HUES48 (cell line): ENCODE measurements at regions not wholly inside any gene's neighbourhood (a gene's known extent, or its start where the extent isn't known, plus 50 kb on each side); places are given as distances from the start of the nearest gene placed in this dataset.
"Not testable (repeated sequence)": the region's sequence is repeated elsewhere in the genome, so short reads cannot be mapped to it uniquely, and the experiment has no call there.

ENCODE experiments used
- H3K27ac ChIP-seq: one replicate; pipeline ENCODE4 v1.7.0; 2013; ENCODE audit warnings: low read depth, low read length, inconsistent platforms
- H3K27me3 ChIP-seq: 2 replicates; pipeline ENCODE4 v1.6.1; 2013; ENCODE audit warnings: mild to moderate bottlenecking, low read length; ENCODE audit not compliant: control insufficient read depth, insufficient read depth
- H3K36me3 ChIP-seq: 2 replicates; pipeline ENCODE4 v1.6.1; 2013; ENCODE audit warnings: low read length; ENCODE audit not compliant: control insufficient read depth, insufficient read depth
- H3K4me1 ChIP-seq: 2 replicates; pipeline ENCODE4 v1.6.1; 2013; ENCODE audit warnings: mild to moderate bottlenecking, low read length; ENCODE audit not compliant: control insufficient read depth, insufficient read depth
- H3K4me3 ChIP-seq: 2 replicates; pipeline ENCODE4 v1.5.1; 2013; ENCODE audit warnings: mild to moderate bottlenecking, low read depth, low read length
- H3K9ac ChIP-seq: 2 replicates; pipeline ENCODE4 v1.6.1; 2013; ENCODE audit warnings: mild to moderate bottlenecking, low read depth, low read length, moderate library complexity
- H3K9me3 ChIP-seq: 2 replicates; pipeline ENCODE4 v1.6.1; 2013; ENCODE audit warnings: low read length; ENCODE audit not compliant: control insufficient read depth, insufficient read depth

DNA sequence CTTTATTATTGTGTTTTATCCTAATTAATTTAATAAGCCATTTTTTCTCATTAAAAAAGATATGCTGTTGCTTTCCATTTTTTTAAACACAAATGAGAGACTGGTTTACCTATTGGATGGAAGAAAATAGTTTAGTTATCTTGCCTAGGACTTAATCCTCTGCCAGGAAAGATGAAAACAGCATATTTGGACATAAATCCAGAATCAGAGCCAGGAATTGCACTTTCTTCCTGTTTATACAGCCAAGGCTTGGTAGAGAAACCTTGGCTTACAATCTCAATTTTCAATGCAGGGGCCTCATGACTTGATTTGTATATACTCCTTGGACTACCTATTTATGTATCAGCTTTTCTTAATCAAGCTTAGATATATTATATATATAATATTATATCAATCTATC lies 618.8 kb upstream of the SEMA3D start:
- Histone ChIP-seq H3K9me3 (no peaks in the 10 kb centered on the region), H3K9ac (no peak overlapping the region), H3K27me3 (no peaks in the 10 kb centered on the region), H3K27ac (no peak overlapping the region), H3K4me3 (no peak overlapping the region), H3K36me3 (no peaks in the 10 kb centered on the region), H3K4me1 (no peaks in the 10 kb centered on the region)

DNA sequence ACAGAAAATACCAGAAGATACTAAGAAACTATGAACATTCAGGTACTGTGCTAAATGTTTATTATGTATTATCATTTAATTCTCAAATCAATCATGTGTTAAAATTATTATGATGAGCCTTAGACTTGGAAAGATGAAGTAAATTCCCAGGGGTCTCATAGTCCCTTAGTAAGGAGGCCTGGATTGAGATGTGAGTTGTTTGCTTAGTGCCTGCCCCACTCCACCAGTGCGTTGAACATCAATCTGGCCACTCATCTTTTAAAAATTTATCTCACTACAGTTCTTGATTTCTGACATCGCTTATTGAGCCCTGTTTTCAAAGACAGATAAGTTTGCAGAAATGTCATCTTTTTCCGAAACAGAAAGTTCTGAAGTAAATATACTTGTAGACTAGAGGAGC lies 618.4 kb upstream of the SEMA3D start:
- Histone ChIP-seq H3K27me3 (no peaks in the 10 kb centered on the region), H3K36me3 (no peaks in the 10 kb centered on the region), H3K9ac (no peak overlapping the region), H3K9me3 (no peaks in the 10 kb centered on the region), H3K27ac (no peak overlapping the region), H3K4me3 (no peak overlapping the region), H3K4me1 (no peaks in the 10 kb centered on the region)

DNA sequence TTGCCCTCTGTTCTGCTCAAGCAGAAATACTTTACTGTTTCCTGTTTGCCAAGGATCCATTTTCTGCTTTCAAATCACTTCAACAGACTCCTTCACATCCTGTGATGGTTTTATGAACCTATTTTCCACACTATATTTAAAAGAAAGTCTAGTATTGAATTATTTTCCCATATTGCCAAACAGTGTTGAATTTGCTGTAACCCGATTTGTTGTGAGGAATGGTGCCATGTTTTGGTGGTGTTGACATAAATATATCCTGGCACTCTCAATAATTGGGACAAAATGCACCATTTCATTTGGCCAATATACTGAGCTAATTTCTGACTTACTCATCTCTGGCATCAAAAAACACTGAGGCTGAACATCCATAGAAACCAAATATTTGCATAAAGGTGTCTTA lies 615.4 kb upstream of the SEMA3D start:
- no peak overlapping the region for H3K27ac ChIP-seq
- H3K9me3 ChIP-seq: no peaks in the 10 kb centered on the region
- no peak overlapping the region for H3K9ac ChIP-seq
- no peaks in the 10 kb centered on the region for H3K36me3 ChIP-seq
- H3K27me3 ChIP-seq: no peaks in the 10 kb centered on the region
- H3K4me3 ChIP-seq: no peak overlapping the region
- H3K4me1 ChIP-seq: no peaks in the 10 kb centered on the region

DNA sequence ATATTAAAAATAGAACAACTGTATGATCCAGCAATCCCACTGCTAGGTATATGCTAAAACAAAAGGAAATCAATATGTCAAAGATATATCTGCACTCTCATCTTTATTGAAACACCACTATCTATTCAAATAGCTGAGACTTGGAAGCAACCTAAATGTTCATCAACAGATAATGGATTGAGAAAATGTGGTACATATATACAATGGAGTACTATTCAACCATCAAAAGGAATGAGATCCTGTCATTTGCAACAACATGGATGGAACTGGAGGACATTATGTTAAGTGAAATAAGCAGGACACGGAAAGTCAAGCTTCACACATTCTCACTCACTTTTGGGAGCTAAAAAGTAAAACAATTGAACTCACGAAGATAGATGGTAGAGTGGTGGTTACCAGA lies 610.1 kb upstream of the SEMA3D start:
- Histone ChIP-seq H3K27me3 (no peaks in the 10 kb centered on the region), H3K4me1 (no peaks in the 10 kb centered on the region), H3K9ac (no peak overlapping the region), H3K36me3 (no peaks in the 10 kb centered on the region), H3K4me3 (no peak overlapping the region), H3K9me3 (no peaks in the 10 kb centered on the region; the same call in 1 of the 2 replicates), H3K27ac (no peak overlapping the region)

DNA sequence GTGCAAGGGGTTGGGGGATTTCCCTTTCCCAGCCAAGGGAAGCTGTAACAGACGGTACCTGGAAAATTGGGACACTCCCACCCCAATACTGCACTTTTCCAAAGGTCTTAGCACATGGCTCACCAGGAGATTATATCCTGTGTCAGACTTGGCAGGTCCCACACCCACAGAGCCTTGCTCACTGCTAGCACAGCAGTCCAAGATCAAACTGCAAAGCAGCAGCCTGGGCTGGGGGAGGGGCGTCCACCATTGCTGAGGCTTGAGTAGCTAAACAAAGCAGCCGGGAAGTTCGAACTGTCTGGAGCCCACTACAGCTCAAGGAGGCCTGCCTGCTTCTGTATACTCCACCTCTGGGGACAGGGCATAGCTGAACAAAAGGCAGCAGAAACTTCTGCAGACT lies 604.2 kb upstream of the SEMA3D start:
- H3K27ac ChIP-seq, H3K4me3 ChIP-seq, H3K36me3 ChIP-seq, H3K9ac ChIP-seq, H3K4me1 ChIP-seq, H3K27me3 ChIP-seq: not testable (repeated sequence)
- H3K9me3 ChIP-seq: peaks cover 13% of the 10 kb centered on the region

DNA sequence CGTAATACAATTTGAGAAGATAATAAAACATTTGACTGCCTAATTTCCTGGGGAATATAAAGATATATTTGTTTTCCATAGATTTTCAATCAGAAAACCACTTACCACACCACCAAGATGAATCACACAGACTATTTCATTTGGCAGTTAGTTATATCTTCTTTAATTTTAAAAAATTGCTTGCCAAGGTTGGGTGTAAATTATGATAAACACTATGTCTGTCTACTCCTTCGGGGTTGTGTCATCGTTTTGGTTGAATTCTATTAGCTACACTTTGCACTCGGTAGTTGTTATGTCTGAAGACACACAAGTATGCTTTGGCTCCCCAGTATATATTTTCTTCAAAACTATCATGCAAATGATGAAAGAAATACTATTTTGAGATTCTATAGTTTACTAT lies 594.8 kb upstream of the SEMA3D start:
- no peaks in the 10 kb centered on the region for H3K36me3 ChIP-seq
- no peaks in the 10 kb centered on the region for H3K27me3 ChIP-seq
- no peak overlapping the region for H3K4me3 ChIP-seq
- H3K4me1 ChIP-seq: no peaks in the 10 kb centered on the region
- peaks cover 8% of the 10 kb centered on the region; the same call in 1 of the 2 replicates for H3K9me3 ChIP-seq
- H3K27ac ChIP-seq: no peak overlapping the region
- no peak overlapping the region for H3K9ac ChIP-seq

DNA sequence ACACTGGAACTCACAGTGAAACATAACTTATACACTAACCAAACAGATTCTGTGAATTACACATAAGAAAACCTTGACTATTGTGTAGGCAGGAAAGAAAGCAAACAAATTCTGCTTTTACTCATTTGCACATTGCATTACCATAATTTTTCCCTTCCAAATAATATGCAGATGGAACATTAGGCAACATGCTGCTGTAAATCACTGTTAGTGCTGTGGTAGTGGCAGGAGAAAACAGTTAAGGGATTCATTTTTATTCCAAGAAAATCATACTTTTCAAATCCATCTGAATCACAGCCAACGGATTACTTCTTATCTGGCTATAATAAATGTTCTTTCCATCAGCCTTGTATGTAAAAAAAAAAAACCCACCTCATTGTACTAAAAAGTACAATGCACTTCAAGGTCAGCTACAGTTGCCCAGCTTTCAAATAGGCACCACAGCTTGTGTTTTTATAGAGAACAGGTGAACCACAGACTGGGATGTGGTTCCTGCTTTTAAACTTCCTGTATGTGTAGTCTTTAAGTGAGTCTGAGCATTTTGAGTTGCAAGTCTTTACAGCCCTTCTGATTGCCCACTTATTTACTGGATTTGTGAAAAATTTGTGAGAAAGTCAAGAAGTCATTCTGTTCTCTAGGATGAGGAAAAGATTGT lies 590.0 kb upstream of the SEMA3D start:
- Histone ChIP-seq H3K27me3 (peaks cover 14% of the 10 kb centered on the region), H3K4me1 (no peaks in the 10 kb centered on the region), H3K27ac (no peak overlapping the region), H3K4me3 (no peak overlapping the region), H3K9me3 (no peaks in the 10 kb centered on the region), H3K9ac (no peak overlapping the region), H3K36me3 (no peaks in the 10 kb centered on the region)

DNA sequence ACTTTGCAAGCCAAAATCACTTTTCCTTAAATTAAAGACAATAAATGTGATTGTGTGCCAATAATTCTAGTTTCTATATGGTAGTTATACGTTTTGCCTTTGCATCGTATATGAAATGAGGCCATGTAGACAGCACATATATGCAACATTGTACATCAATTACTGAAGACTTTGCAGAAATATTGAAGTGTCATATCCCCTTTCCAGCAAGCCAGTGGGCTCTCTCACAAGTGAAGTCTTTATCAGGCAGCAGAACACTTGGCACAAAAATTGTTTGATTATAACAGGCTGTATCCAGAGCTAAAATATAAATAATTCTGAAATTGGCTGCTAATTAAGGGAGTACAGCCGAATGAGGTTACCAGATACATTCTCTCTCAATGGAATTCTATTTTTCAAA lies 588.6 kb upstream of the SEMA3D start:
- no peak overlapping the region for H3K9ac ChIP-seq
- no peaks in the 10 kb centered on the region for H3K4me1 ChIP-seq
- H3K27me3 ChIP-seq: peaks cover 23% of the 10 kb centered on the region
- no peaks in the 10 kb centered on the region for H3K9me3 ChIP-seq
- H3K36me3 ChIP-seq: no peaks in the 10 kb centered on the region
- H3K4me3 ChIP-seq: no peak overlapping the region
- no peak overlapping the region for H3K27ac ChIP-seq

DNA sequence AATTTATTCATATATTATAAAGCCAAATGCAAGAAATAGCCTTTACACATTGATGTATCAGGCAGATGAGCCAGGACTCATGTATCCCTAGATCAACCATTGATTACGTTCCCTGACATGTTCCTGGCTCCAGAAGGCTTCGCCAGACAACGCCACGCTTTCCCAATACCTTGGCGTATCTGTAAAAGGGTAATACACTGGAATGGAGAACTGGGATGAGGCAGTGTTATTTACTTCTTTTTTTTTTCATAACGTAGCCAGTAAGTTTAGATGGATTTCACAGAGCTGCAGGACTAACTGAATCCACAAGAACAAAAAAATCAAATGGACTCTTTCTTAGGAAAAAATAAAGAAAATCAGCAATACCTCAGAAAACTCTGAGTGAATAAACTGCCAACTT lies 588.1 kb upstream of the SEMA3D start:
- no peaks in the 10 kb centered on the region for H3K36me3 ChIP-seq
- no peaks in the 10 kb centered on the region for H3K4me1 ChIP-seq
- H3K9ac ChIP-seq: no peak overlapping the region
- H3K27ac ChIP-seq: no peak overlapping the region
- H3K4me3 ChIP-seq: no peak overlapping the region
- peaks cover 28% of the 10 kb centered on the region for H3K27me3 ChIP-seq
- no peaks in the 10 kb centered on the region for H3K9me3 ChIP-seq

DNA sequence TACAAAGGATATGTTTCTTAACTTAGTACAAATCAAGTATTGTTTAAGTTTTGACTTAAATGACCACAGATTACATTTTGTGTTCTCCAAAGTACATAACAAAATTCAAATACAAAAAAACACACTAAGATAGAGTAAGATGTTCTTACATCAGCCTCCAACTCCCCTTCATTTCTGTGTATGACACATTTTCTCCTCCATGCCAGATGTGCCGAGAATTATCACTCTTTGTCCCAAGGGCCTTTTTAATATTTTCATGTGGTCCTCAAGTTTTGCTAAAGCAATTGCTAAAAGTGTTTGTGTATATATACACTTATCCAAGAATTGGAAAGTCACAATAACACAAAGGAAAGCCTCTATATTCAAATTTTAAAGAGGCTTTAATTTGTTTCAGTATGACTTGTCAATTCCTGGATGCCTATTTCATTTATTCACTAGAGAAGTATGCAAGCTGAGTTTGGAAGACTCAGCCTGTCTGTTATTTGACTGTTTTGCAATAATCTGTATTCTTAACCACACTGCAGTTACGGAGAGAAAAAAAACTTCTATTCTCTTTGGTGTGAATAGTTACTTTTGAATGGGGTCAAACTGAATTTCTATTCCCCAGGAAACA lies 586.4 kb upstream of the SEMA3D start:
- Histone ChIP-seq H3K4me1 (no peaks in the 10 kb centered on the region), H3K9ac (no peak overlapping the region), H3K27ac (no peak overlapping the region), H3K9me3 (no peaks in the 10 kb centered on the region), H3K27me3 (peaks cover 46% of the 10 kb centered on the region), H3K36me3 (no peaks in the 10 kb centered on the region), H3K4me3 (no peak overlapping the region)

DNA sequence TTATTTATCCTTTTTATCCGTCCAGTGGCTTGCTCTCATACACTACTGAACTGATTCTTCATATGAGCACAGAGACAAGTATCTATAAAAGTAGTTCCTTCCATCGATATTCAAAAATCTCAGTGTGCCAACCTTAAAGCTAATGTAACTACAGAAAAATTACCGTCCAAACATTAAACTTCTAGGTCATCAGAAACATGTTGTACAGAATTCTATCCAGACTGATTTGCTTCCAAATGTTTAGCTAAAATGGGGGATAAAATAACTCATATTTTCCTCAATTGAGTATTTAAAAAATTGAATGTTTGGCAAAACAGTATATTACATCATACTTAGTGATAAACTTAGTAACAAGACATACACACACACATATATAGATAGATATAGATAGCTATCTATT lies 584.7 kb upstream of the SEMA3D start:
- Histone ChIP-seq H3K36me3 (no peaks in the 10 kb centered on the region), H3K4me3 (no peak overlapping the region), H3K27me3 (peaks cover 63% of the 10 kb centered on the region), H3K4me1 (no peaks in the 10 kb centered on the region), H3K9ac (no peak overlapping the region), H3K27ac (no peak overlapping the region), H3K9me3 (no peaks in the 10 kb centered on the region)
